CD1c-positive myeloid dendritic cell (primary cell): ENCODE measurements at regions not wholly inside any gene's neighbourhood (a gene's known extent, or its start where the extent isn't known, plus 50 kb on each side); places are given as distances from the start of the nearest gene placed in this dataset.

Experiments used
- DNase-seq: peaks from one replicate; pipeline ENCODE4 v3.0.0-alpha.2; 2016; ENCODE audit errors: extremely low spot score

DNA sequence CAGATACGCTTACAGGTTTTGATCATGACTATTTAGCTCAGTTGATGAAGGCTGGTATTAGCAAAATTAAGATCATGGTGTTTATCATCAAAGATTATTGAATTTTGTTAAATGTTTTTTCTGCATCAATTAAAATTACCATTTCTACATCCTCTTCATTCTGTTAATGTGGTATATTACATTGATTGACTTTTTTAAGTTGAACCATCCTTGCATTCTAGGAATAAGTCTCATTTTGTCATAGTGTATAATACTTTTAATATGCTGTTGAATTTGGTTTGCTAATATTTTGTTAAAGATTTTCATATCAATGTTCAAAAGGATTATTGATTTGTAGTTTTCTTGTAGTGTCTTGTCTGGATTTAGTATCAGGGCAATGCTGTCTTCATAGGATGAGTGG, 142.4 kb downstream of the LYPLAL1 start:
- DNase-seq = no peak

DNA sequence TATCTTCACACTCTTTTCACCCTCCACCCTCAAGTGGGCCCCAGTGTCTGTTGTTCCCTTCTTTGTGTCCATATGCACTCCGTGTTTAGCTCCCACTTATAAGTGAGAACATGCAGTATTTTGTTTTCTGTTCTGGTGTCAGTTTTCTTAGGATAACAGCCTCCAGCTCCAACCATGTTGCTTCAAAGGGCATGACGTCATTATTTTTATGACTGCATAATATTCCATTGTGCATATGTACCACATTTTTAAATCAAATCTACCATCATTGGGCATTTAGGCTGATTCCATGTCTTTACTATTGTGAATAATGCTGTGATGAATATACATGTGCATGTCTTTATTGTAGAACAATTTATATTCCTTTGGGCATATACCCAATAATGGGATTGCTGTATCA, 140.3 kb downstream of the LYPLAL1 start:
- DNase-seq = no peak

DNA sequence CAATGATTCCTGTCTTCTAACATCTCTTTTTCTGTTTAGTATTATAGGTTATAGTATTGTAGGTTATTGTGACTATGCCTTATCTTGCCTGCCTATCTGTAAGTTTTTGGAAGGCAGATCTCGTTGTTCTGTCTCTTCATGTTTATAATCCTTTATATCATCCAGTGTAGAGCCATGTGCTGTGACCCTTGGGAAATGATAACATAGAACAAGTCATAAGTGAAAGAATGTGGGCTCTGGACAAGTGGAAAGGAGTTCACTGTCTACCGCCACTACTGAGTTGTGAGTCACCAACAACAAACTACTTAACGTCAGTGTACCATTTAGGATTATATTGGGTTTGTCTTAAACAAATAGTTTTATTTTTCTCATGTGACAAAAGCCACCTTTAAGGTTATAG, 139.3 kb downstream of the LYPLAL1 start:
- DNase-seq = no peak

DNA sequence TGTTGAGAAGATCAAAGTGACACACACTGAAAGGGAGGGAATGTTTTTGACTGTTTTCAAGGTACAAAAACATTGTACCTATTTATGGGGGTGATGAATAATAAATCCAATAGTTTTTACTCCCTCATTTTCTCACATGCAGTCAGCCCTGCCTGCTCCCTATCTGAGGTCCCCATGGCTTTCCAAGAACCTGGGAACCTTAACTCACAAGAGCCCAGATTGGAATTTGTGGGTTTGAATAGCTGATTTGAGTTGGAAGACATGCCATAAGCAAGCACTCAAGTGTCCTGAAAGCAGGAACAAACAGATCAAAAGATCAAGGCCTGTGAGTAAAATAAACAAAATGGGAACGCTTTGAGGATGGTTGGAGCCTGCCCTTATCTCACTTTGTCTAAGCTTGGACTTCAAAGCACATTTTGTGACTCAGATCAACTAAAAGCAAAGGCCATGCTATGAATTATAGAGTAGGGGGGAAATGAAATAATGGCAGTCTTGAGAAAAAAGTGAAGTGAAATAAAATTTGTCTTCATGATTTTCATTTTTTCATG, 136.6 kb downstream of the LYPLAL1 start:
- DNase-seq = no peak

DNA sequence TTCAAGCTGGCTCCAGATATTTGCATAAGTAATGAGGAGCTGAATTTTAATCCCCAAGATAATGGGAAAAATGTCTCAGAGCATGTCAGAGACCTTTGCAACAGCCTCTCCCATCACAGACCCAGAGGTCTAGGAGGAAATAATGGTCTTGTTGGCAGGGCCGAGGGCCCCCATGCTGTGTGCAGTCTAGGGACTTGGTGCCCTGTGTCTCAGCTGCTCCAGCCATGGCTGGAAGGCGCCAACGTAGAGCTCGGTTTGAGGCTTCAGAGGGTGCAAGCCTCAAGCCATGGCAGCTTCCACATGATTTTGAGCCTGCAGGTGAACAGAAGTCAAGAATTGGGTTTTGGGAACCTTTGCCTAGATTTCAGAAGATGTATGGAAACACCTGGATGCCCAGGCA, 134.7 kb downstream of the LYPLAL1 start:
- no peak for DNase-seq

DNA sequence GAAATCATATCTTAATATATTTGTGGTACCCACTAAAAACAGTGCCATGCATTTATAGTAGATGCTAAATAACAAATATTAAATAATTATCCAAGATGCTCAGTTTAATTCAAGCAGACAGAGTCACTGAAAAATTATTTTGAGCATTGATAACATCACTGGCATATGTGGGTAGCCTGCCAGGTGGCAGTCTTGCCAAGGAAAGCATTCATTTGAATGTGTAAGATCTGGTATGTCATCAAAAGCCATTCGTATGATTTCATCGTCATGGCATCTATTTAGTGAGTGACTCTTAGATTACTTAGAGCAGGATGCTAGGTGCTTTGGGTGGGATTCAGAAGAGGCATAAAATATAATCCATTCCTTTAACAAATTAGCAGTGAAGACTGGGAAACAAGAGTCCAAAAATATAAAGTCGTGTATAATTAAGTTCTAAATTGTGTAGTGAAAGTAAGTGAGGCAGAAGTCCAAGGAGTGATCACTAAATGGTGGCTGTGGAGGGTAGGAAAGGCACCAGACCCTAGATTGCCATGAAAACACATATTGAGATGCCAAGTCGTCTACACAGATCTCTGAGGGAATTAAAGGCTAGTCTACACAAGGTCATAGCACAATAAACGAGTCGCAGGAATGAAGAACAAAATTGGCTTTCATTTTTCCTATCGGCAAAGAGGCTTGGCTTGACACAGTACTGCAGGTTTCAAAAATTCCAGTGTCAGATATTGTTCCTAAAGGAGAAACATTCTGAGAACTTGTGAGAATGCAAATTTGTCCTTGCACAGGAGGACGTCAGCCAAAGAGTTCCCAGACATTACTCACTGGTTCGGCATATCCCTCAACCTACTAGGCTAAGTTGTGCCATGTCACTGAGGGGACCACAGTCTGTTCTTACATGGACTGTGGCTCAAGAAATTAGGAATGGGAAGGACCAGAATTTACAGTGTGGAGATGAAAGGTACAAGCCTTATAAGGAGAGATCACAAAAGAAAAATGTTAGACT, 130.8 kb downstream of the LYPLAL1 start:
- DNase-seq = no peak

DNA sequence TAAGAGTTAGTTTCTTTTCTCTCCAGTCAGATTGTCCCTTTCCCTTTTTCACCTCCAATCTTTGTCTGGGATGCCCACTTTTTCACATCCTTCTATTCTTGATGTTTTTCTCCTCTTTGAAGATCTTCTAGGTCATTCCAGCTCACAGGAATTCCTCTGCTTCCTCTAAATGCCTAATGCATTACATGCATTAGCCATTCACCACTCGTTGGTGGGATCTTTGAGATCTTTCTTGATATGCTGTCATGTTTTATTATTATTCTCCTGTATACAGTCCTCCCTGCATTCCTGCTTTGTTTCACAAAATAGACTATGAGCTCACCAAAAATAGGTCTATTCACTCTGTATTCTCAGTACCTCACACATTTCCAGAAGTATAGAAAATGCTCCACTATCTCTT, 129.0 kb downstream of the LYPLAL1 start:
- no peak for DNase-seq

- DNase-seq = no peak
Observed at GRCh38 chr1:219299420-219299819, 125.7 kb downstream of the LYPLAL1 start.

DNA sequence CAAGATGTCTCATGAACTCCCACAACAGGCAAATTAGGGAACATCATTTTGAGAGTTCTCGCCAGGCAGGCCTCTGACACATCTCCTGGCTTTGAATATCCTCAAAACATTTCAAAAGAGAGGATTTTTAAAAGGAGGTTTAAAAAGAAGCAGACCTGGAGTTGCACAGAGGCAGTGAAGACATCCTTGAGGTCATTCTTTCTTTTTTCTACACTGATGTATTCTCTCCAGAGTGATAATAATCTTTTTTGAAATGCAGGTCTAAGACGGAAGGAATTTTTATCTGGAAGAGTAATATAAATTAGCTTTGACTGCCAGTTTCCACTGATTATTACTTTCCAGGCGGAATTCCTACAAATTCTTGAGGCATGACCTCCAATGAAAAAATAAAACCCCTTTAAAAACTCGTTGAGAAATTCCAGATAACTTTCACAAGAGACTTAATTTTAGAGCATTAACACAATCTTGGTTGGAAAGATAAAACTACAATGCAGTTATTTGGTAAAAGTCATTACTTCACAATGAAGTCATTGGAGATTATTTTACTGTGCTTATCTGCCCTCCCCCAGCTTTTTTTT, 125.0 kb downstream of the LYPLAL1 start:
- no peak for DNase-seq

DNA sequence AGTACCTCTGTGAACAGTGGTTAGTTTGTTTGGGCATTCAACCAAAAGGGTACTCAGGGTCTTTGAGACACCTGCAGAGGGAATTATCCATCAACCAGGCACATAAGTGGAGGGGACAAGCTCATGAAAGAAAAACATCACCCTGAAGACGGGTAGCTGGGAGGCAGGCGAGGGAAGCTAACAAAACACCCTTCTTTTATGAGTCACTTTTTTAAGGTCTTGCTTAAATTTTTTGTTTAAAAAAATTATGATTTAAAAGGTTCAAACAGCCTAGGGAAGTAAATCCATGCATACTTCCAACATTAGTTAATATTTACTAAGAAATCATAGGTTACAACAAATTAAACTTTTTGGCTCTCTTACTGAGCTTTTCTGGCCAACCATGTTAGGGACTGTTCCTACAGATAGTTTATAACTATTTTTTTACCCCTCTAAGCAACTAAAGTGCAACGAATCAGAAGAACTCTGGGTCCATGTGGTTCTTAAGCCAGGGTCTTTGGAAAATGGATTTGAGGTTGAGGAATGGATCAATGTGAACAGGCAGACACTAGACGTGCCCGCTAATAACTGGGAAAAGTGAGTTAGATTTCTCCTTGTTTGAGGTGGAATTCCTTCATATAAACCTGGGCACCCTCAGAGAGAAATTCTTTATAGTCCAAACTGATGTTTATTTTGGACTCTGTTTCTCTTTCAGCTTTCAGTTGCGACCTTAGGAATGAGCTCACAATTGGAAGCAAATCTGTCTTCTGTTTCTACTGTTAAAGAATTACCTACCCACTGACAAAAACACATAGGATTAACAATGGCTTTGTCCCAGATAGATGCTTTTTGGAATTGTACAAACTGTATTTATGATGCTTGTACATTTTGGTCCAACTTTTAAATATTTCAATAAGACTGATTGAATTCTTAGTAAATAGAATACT, 123.0 kb downstream of the LYPLAL1 start:
- DNase-seq = no peak

DNA sequence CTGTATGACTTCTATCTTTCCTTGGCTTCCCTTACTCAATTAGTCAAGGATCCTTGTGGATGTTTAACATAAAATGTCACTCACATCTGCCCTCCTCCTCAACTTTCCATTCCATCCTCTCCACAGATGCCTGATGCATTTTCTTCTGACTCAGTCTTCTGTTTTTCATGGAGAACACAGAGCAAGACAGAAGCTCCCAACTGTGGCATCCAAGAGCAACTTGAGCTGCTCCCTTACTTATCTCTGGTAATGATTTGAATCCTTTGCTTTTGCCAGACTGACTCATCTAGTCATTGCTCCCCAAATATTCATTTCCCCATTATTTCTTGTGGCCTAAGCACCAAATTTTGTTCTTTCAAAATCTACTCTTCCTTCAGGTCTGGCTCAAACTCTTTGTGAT, 120.6 kb downstream of the LYPLAL1 start:
- no peak for DNase-seq

DNA sequence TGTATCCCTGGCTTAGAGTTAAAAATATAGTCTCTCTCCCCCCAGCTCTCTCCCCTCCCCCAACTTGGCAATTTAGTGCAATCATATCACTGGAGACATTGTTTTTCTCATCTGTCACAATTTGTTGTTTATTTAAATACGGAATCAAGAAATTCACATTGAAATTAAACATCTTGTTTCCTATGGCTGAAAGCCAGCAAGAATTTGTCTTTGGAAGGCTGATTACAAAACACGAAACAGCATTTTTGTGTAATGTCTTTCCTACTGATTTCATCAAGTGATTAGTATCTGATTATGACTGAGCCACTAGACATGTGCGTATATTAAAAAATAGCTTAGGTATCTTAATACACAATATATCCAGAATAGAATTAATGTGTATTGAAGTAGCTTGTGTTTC, 119.7 kb downstream of the LYPLAL1 start:
- no peak for DNase-seq

DNA sequence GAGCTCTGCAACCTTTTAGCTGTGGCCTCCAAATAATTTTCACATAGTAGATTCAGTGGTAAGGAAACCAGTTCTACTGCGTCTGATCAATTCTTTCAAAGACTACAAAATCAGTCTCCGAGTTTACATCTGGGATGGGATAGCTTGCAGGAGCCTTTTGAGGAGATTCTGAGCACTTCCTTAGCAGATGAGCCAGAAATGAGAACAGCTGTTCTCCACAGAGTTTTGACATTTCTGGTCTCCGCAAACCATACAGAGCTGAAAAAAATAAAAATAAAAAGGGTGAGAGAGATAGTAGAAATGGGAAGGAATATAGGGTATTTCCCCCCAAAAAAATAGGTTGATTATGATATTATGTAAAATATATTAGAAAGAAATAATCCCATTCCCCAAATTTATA, 119.3 kb downstream of the LYPLAL1 start:
- DNase-seq = no peak

GRCh38 chr1:219292341-219292740, 118.7 kb downstream of the LYPLAL1 start:
- DNase-seq = no peak

DNA sequence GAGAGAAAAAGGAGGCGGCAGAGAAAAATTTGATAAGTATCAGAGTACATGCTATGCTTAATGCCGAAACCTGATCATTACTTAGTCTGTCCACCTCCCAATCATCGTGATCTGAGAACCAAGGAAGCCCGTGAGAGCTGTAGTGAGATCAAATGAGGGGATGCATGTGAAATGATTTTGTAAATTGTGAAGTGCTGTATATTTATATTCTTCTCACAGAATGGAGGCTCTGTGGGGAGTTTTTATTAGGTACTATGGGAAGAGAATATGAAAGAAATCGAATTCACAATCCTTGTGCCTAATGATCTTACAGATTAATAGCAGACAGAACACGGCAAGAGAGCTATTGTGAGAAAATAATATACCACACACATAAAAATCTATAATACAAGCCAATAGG, 115.5 kb downstream of the LYPLAL1 start:
- DNase-seq = no peak

DNA sequence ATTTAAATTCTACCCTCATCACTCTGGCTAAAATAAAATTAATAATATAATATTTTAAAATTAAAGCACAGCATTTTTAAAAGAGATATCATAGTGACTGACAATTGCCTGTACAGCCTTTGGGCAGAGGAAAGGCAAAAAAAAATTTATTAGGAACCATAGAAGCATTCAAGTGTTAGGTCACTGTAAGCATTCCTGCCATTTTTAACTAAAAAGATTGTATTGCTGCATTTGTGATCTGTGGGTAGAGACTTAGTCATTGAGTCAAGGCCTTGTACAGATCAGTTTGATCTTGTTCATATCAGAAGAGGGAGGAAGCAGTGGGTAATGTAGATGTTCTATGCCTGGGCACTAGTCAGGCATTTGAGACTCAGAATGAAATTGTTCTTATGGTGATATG, 109.9 kb downstream of the LYPLAL1 start:
- no peak for DNase-seq

DNA sequence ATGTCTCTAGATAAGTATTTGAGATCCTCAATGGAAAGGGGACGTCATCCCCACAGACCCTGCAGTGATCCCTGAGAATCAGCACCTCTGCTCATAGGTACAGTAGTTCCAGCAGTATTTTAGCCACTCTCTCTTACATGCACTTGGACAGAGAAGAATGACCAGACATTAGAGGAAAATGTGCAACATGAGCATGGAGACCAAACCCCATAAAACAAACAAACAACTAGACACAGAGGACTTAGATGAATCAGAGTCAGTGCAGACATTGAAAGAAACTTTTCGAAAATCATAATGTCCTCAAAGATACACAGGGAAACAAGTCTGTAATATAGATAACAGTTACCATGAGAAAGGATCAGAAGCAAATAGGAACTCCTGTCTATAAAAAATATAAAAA, 108.2 kb downstream of the LYPLAL1 start:
- no peak for DNase-seq

DNA sequence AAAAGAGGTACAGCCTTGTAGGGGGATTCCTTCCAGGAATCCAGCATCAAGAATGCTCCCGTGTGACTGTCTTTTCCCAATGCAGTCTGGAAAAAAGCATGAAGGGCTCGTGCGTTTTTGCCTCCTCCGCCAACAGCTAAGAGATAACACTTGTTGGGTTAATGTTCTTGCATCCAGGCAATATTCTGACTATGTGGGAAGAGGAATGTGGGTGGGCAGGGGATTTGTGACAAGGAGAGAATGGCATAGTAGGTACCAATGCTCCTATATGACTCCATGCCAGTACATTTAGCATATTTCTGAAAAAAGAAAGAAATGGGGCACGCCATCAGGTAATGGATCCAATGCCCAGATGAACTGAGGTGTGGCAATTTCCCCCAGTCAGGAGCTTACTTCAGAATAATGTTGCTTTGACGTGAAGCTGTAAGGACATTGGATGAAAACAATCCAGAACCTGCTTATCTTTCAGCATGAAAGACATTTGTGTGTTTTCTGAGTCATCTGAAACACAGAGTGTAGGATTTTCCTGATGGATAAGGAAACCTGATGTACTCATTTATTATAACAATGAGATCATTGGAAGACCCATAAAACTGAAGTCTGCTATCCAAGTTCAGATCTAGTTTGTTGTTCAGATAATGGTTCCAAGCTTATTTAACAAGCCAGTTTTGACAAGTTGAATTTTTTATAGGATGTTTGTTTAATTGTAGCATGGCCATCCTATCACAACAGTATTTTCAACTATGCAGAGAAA, 105.5 kb downstream of the LYPLAL1 start:
- no peak for DNase-seq

- DNase-seq = no peak
Observed at GRCh38 chr1:219278288-219278687, 104.6 kb downstream of the LYPLAL1 start.

DNA sequence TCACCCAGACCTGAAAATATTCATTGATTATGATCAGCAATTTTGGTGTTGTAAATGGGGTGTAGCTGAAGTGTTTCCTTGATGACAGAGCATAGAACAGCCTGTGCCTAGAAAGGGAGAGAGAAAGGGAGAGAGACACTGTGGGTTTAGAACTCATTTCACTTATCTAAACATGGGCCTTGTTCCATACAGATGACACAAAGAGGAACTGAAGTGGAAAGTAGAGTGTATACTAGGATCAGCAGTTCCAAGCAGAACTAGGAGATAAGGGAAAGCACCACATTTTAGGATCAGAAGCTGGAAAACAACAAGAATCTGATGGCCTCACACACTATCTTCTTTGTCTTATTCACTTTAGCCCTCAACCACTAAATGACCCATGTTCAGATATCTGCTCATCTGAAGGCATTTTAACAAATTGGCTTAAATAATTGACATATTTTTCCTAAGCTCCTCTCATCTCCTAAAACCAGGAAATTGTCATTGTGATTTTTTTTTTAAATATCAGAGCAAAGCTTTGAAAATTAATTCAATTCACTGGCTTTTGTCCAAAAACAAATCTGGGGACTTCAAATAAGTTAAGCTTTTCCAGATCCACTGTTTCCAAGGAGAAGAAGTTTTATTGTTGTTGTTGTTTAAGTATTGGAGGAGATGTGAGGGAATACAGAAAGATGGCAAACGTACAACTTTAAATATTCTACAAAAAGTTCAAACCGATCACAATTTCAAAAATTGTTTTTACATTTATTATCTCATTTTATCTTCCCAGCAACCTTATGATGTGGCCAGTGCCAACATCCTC, 103.8 kb downstream of the LYPLAL1 start:
- no peak for DNase-seq
